GM12878 (cell line): ENCODE measurements at regions not wholly inside any gene's neighbourhood (a gene's known extent, or its start where the extent isn't known, plus 50 kb on each side); places are given as distances from the start of the nearest gene placed in this dataset.

ENCODE experiments used
- ATAC-seq: fragments of 200-7000 bp; cut with Tn5 transposase; 3 replicates; pipeline ENCODE4 v1.9.1; 2020; ENCODE audit warnings: mild to moderate bottlenecking, moderate library complexity
- BruUV-seq: library from RNA; stranded (reverse); fragments of 400-500 nt; replicated peaks from 2 replicates; lab custom pipeline; 2021; lab: Mats Ljungman, UMichigan
- CTCF ChIA-PET: fragments of 300-600 bp; sonication (Branson Sonifier 250); formaldehyde crosslinking; extraction: SDS; loops from one replicate; lab custom pipeline; 2021; ENCODE audit warnings: inconsistent platforms; lab: Yijun Ruan, JAX
- POLR2A ChIA-PET: fragments of 350-600 bp; formaldehyde crosslinking; extraction: SDS; loops from one replicate; lab custom pipeline; 2021; ENCODE audit warnings: inconsistent platforms; lab: Charles Lee
- RAD21 ChIA-PET: fragments of 300-600 bp; sonication (Branson Sonifier 250); formaldehyde crosslinking; loops from one replicate; lab custom pipeline; 2023; ENCODE audit warnings: antibody characterized with exemption; ENCODE audit not compliant: unreplicated experiment; lab: Charles Lee
- SMC1A ChIA-PET: fragments of 300-600 bp; sonication (Branson Sonifier 250); formaldehyde crosslinking; loops from one replicate; lab custom pipeline; 2023; ENCODE audit not compliant: unreplicated experiment, uncharacterized antibody; lab: Charles Lee
- DNase-seq: peaks from one replicate; pipeline ENCODE4 v3.0.0-alpha.2; 2011; ENCODE audit warnings: low read depth, low spot score
- FAIRE-seq: peaks from 3 replicates; lab custom pipeline; 2011; peaks lifted over from hg19 to GRCh38; lab: Jason Lieb, UNC
- H2AFZ ChIP-seq: 2 replicates; pipeline ENCODE4 v1.6.0; 2011; ENCODE audit warnings: low read depth, low read length, control low read depth; ENCODE audit not compliant: control insufficient read depth
- H3K27ac ChIP-seq: 2 replicates; pipeline ENCODE4 v1.5.1; 2011; ENCODE audit warnings: control low read depth; ENCODE audit not compliant: control insufficient read depth, insufficient read depth
- H3K27me3 ChIP-seq, 2 experiments: replicated peaks in 1 of 2; 2 replicates each; pipeline versions ENCODE4 v1.6.0 to v1.6.1; 2011; ENCODE audit warnings: low read length in 1 of 2; ENCODE audit not compliant: control insufficient read depth in 2 of 2, insufficient read depth in 2 of 2
- H3K36me3 ChIP-seq, 2 experiments: 2 replicates each; pipeline ENCODE4 v1.5.1; 2011; ENCODE audit warnings: low read length in 1 of 2; ENCODE audit not compliant: control insufficient read depth in 2 of 2, insufficient read depth in 2 of 2
- H3K4me1 ChIP-seq: 2 replicates; pipeline ENCODE4 v1.6.1; 2011; ENCODE audit warnings: mild to moderate bottlenecking, low read length, moderate library complexity, mixed read lengths; ENCODE audit not compliant: control insufficient read depth, insufficient read depth
- H3K4me2 ChIP-seq: 2 replicates; pipeline ENCODE4 v1.6.0; 2011; ENCODE audit warnings: control low read depth; ENCODE audit not compliant: control insufficient read depth, insufficient read depth
- H3K4me3 ChIP-seq: fragments of 200-600 bp; sonication (generic); 2 replicates; pipeline ENCODE4 v1.5.1; 2016
- H3K79me2 ChIP-seq: 2 replicates; pipeline ENCODE4 v1.6.0; 2011; ENCODE audit warnings: low read length; ENCODE audit not compliant: control insufficient read depth, insufficient read depth
- H3K9ac ChIP-seq: 2 replicates; pipeline ENCODE4 v1.8.0; 2011; ENCODE audit warnings: low read length, control low read depth, mixed read lengths; ENCODE audit not compliant: control insufficient read depth, insufficient read depth
- H3K9me3 ChIP-seq: replicated peaks from 3 replicates; pipeline ENCODE4 v1.5.1; 2011; ENCODE audit warnings: mild to moderate bottlenecking, low read length; ENCODE audit not compliant: control insufficient read depth, insufficient read depth
- H4K20me1 ChIP-seq: 2 replicates; pipeline ENCODE4 v1.6.0; 2011; ENCODE audit not compliant: control insufficient read depth, insufficient read depth
- BCL11A ChIP-seq: IDR thresholded peaks from 2 replicates; pipeline ENCODE4 v1.6.1; 2011; ENCODE audit warnings: low read depth, low read length
- IKZF1 ChIP-seq: fragments of 450-650 bp; conservative IDR thresholded peaks from 2 replicates; pipeline ENCODE4 v1.6.1; 2017; ENCODE audit warnings: antibody characterized with exemption, mild to moderate bottlenecking
- JUNB ChIP-seq: IDR thresholded peaks from 2 replicates; pipeline ENCODE4 v1.6.1; 2016; ENCODE audit warnings: antibody characterized with exemption, mild to moderate bottlenecking
- KLF5 ChIP-seq: fragments of 450-650 bp; IDR thresholded peaks from 2 replicates; pipeline ENCODE4 v1.6.1; 2014; ENCODE audit warnings: mild to moderate bottlenecking; ENCODE audit not compliant: partially characterized antibody
- MEF2B ChIP-seq: fragments of 450-650 bp; IDR thresholded peaks from 2 replicates; pipeline ENCODE4 v1.6.1; 2018; ENCODE audit warnings: mild to moderate bottlenecking, moderate library complexity; ENCODE audit not compliant: partially characterized antibody, poor library complexity, severe bottlenecking
- NFYB ChIP-seq: IDR thresholded peaks from 2 replicates; pipeline ENCODE4 v1.6.1; 2011; ENCODE audit warnings: low read depth, mild to moderate bottlenecking, low read length, improper control_type of control experiment, moderate library complexity; ENCODE audit not compliant: insufficient read depth
- PAX5 ChIP-seq: IDR thresholded peaks from 2 replicates; pipeline ENCODE4 v1.6.1; 2011; ENCODE audit warnings: low read depth, low read length, borderline replicate concordance
- POU2F2 ChIP-seq: IDR thresholded peaks from 3 replicates; pipeline ENCODE4 v1.6.1; 2011; ENCODE audit warnings: low read depth, mild to moderate bottlenecking, low read length, borderline replicate concordance
- TCF12 ChIP-seq: IDR thresholded peaks from 2 replicates; pipeline ENCODE4 v1.6.1; 2011; ENCODE audit warnings: low read depth, mild to moderate bottlenecking, low read length
- ZNF622 ChIP-seq: fragments of 450-650 bp; IDR thresholded peaks from 2 replicates; pipeline ENCODE4 v1.6.1; 2017; ENCODE audit warnings: mild to moderate bottlenecking, inconsistent platforms
- ZZZ3 ChIP-seq: IDR thresholded peaks from 2 replicates; pipeline ENCODE4 v1.6.1; 2011; ENCODE audit warnings: low read depth; ENCODE audit not compliant: control insufficient read depth, insufficient read length
- WGBS: methylation state at CpG from one replicate; pipeline ENCODE4 v1.1.6; 2016; ENCODE audit warnings: low lambda C conversion rate; ENCODE audit not compliant: insufficient replicate concordance, insufficient coverage; ENCODE audit errors: missing lambda C conversion rate; 5-methylcytosine and 5-hydroxymethylcytosine counted together
- in situ Hi-C: fragments of 300-500 bp; cut with MboI; formaldehyde crosslinking; loops from 9 replicates; pipeline ENCODE4 v1.14.3; 2018; ENCODE audit warnings: mixed read lengths
- intact Hi-C: fragments of 100-400 bp; cut with micrococcal nuclease; formaldehyde crosslinking; loops from one replicate; pipeline ENCODE4 v1.14.2; 2022; ENCODE audit not compliant: unreplicated experiment
- TF ChIP-seq, protein P1 (sequence below): fragments of 450-650 bp; IDR thresholded peaks from 2 replicates; pipeline ENCODE4 v1.6.1; 2017; ENCODE audit warnings: mild to moderate bottlenecking, low read depth, inconsistent platforms; ENCODE audit not compliant: poor library complexity, severe bottlenecking
- TF ChIP-seq, protein P2 (sequence below): fragments of 450-650 bp; IDR thresholded peaks from 2 replicates; pipeline ENCODE4 v1.6.1; 2017; ENCODE audit warnings: antibody characterized with exemption, mild to moderate bottlenecking, moderate library complexity
- TF ChIP-seq, protein P3 (sequence below): fragments of 450-650 bp; IDR thresholded peaks from 2 replicates; pipeline ENCODE4 v1.6.1; 2014; ENCODE audit warnings: mild to moderate bottlenecking

DNA sequence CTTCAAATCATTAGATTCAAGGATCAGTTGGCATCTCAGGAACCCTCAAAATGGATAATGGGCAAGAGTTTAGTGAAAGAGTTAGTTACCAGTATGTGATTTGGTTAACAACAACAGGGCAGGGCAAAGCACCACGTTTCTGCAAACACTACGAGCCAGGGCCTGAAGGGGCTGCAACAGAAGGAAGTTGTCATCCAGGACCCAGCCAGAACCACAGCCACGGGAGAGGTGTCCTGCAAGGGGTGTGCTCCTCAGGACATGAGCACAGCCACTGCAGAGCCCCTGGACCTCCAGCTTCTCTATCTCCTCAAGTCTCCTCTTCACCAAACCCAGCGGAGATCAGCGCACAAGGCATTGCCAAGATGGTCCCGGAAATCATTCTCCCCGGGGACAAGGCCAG lies 173.3 kb upstream of the PIEZO2 start (continued):
- TF ChIP-seq, protein P1, sequence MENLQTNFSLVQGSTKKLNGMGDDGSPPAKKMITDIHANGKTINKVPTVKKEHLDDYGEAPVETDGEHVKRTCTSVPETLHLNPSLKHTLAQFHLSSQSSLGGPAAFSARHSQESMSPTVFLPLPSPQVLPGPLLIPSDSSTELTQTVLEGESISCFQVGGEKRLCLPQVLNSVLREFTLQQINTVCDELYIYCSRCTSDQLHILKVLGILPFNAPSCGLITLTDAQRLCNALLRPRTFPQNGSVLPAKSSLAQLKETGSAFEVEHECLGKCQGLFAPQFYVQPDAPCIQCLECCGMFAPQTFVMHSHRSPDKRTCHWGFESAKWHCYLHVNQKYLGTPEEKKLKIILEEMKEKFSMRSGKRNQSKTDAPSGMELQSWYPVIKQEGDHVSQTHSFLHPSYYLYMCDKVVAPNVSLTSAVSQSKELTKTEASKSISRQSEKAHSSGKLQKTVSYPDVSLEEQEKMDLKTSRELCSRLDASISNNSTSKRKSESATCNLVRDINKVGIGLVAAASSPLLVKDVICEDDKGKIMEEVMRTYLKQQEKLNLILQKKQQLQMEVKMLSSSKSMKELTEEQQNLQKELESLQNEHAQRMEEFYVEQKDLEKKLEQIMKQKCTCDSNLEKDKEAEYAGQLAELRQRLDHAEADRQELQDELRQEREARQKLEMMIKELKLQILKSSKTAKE, result no peak
- no peak for TF ChIP-seq KLF5
- TF ChIP-seq, protein P2, sequence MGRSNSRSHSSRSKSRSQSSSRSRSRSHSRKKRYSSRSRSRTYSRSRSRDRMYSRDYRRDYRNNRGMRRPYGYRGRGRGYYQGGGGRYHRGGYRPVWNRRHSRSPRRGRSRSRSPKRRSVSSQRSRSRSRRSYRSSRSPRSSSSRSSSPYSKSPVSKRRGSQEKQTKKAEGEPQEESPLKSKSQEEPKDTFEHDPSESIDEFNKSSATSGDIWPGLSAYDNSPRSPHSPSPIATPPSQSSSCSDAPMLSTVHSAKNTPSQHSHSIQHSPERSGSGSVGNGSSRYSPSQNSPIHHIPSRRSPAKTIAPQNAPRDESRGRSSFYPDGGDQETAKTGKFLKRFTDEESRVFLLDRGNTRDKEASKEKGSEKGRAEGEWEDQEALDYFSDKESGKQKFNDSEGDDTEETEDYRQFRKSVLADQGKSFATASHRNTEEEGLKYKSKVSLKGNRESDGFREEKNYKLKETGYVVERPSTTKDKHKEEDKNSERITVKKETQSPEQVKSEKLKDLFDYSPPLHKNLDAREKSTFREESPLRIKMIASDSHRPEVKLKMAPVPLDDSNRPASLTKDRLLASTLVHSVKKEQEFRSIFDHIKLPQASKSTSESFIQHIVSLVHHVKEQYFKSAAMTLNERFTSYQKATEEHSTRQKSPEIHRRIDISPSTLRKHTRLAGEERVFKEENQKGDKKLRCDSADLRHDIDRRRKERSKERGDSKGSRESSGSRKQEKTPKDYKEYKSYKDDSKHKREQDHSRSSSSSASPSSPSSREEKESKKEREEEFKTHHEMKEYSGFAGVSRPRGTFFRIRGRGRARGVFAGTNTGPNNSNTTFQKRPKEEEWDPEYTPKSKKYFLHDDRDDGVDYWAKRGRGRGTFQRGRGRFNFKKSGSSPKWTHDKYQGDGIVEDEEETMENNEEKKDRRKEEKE, result no peak
- TF ChIP-seq NFYB, result no peak
- TF ChIP-seq TCF12, result no peak
- TF ChIP-seq JUNB, result no peak
- TF ChIP-seq, all 136 proteins: peak for 0

DNA sequence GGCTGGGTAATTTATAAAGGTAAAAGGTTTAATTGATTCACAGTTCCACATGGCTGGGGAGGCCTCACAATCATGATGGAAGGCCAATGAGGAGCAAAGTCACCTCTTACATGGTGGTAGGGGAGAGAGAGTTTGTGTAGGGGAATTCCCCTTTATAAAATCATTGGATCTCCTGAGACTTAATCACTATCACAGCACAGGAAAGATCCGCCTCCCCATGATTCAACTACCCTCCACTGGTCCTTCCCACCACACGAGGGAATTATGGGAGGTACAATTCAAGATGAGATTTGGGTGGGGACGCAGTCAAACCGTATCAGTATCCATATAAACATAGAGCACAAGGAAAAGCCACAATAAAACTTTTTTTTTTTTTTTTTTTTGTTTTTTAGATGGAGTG lies 172.6 kb upstream of the PIEZO2 start:
- WGBS, result 43% methylated on average over 4 of the region's 4 CpGs
- ChIA-PET CTCF (interaction anchor here (0.7 to 3.8 kb wide), 2 partner anchors 11 to 119 kb away, joined by 3 to 18 read pairs; no protein-coding TSS in a partner anchor), POLR2A (no interaction called here), SMC1A (interaction anchor here (1.3 kb wide), 1 partner anchor 10 kb away, joined by 3 read pairs; no protein-coding TSS in a partner anchor), RAD21 (no interaction called here)
- no peak for DNase-seq
- Histone ChIP-seq H3K4me3 (no peak overlapping the region), H3K4me2 (no peak overlapping the region), H3K27ac (no peak overlapping the region), H3K9ac (no peak overlapping the region), H3K9me3 (no peaks in the 10 kb centered on the region; the same call in 1 of the 3 replicates), H3K27me3 (no peaks in the 10 kb centered on the region), H3K79me2 (no peaks in the 10 kb centered on the region), H2AFZ (no peak overlapping the region), H3K36me3 (no peaks in the 10 kb centered on the region), H4K20me1 (no peaks in the 10 kb centered on the region), H3K4me1 (peaks cover 17% of the 10 kb centered on the region)
- in situ Hi-C loops, result no loop called here
- BruUV-seq, result no TSS peak
- intact Hi-C loops, result no loop called here
- no peak for ATAC-seq
- FAIRE-seq, result no peak
- TF ChIP-seq, protein P3, sequence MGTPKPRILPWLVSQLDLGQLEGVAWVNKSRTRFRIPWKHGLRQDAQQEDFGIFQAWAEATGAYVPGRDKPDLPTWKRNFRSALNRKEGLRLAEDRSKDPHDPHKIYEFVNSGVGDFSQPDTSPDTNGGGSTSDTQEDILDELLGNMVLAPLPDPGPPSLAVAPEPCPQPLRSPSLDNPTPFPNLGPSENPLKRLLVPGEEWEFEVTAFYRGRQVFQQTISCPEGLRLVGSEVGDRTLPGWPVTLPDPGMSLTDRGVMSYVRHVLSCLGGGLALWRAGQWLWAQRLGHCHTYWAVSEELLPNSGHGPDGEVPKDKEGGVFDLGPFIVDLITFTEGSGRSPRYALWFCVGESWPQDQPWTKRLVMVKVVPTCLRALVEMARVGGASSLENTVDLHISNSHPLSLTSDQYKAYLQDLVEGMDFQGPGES, result no peak
- TF ChIP-seq IKZF1, result no peak
- TF ChIP-seq BCL11A, result no peak
- no peak for TF ChIP-seq ZNF622
- TF ChIP-seq ZZZ3, result no peak
- TF ChIP-seq MEF2B, result no peak
- no peak for TF ChIP-seq POU2F2
- TF ChIP-seq PAX5, result no peak
- TF ChIP-seq, protein P1, result no peak
